ENCODE measurements at regions not wholly inside any gene's neighbourhood (a gene's known extent, or its start where the extent isn't known, plus 50 kb on each side); places are given as distances from the start of the nearest gene placed in this dataset.

- no peak overlapping the region for H3K27ac Mint-ChIP-seq
- H3K27me3 ChIP-seq (ENCODE audit: control insufficient read depth in 2 of 2, insufficient read depth in 2 of 2, low read length in 2 of 2), result no peaks in the 10 kb centered on the region
- ATAC-seq (no peak), DNase-seq (no peak)
- H3K27me3 Mint-ChIP-seq, result peaks cover 0 to 25% (median 6%) of the 10 kb centered on the region in 5 donors
- H3K36me3 ChIP-seq (ENCODE audit: control insufficient read depth in 2 of 3, insufficient read depth in 3 of 3, low read length in 3 of 3), result no peaks in the 10 kb centered on the region
- no peak overlapping the region for H3K4me3 ChIP-seq (ENCODE audit: low read length)
- H3K9me3 ChIP-seq (ENCODE audit: control insufficient read depth in 2 of 3, low read length in 3 of 3), result no peaks in the 10 kb centered on the region
- H3K4me1 Mint-ChIP-seq, result no peaks in the 10 kb centered on the region
- ChIA-PET CTCF (no interaction called here), POLR2A (no interaction called here)
- no peaks in the 10 kb centered on the region for H3K9me3 Mint-ChIP-seq
- H3K4me3 Mint-ChIP-seq, result no peak overlapping the region
- intact Hi-C loops (cut with micrococcal nuclease), result no loop called here
- no peaks in the 10 kb centered on the region for H3K36me3 Mint-ChIP-seq
- H3K27ac ChIP-seq (ENCODE audit: low read depth, low read length), result no peak overlapping the region
- no peaks in the 10 kb centered on the region for H3K4me1 ChIP-seq (ENCODE audit: control insufficient read depth in 2 of 2, insufficient read depth in 2 of 2, low read length in 2 of 2)
Measured at GRCh38 chr13:109913936-109914510, 127.6 kb upstream of the IRS2 start.

GRCh38 chr13:109913186-109913585, 126.8 kb upstream of the IRS2 start:
- no peak overlapping the region for H3K27ac Mint-ChIP-seq
- ATAC-seq (no peak), DNase-seq (no peak)
- peaks cover 0 to 20% (median 9%) of the 10 kb centered on the region in 5 donors for H3K27me3 Mint-ChIP-seq
- CTCF ChIA-PET, result no interaction called here
- no peak overlapping the region for H3K4me3 Mint-ChIP-seq
- POLR2A ChIA-PET, result interaction anchor here (0.7 kb wide), 1 partner anchor 72 kb away, joined by 3 read pairs; no protein-coding TSS in a partner anchor
- H3K9me3 Mint-ChIP-seq, result peaks cover 0 to under 1% (median 0%) of the 10 kb centered on the region in 11 donors
- Histone ChIP-seq H3K36me3 (ENCODE audit: control insufficient read depth in 2 of 3, insufficient read depth in 3 of 3, low read length in 3 of 3) (no peaks in the 10 kb centered on the region), H3K4me3 (ENCODE audit: low read length) (no peak overlapping the region), H3K27me3 (ENCODE audit: control insufficient read depth in 2 of 2, insufficient read depth in 2 of 2, low read length in 2 of 2) (no peaks in the 10 kb centered on the region), H3K27ac (ENCODE audit: low read depth, low read length) (no peak overlapping the region), H3K9me3 (ENCODE audit: control insufficient read depth in 2 of 3, low read length in 3 of 3) (no peaks in the 10 kb centered on the region), H3K4me1 (ENCODE audit: control insufficient read depth in 2 of 2, insufficient read depth in 2 of 2, low read length in 2 of 2) (no peaks in the 10 kb centered on the region)
- no peaks in the 10 kb centered on the region for H3K4me1 Mint-ChIP-seq
- intact Hi-C loops (cut with micrococcal nuclease), result no loop called here
- no peaks in the 10 kb centered on the region for H3K36me3 Mint-ChIP-seq

- Histone ChIP-seq H3K27ac (ENCODE audit: low read depth, low read length) (no peak overlapping the region), H3K9me3 (ENCODE audit: control insufficient read depth in 2 of 3, low read length in 3 of 3) (no peaks in the 10 kb centered on the region), H3K27me3 (ENCODE audit: control insufficient read depth in 2 of 2, insufficient read depth in 2 of 2, low read length in 2 of 2) (no peaks in the 10 kb centered on the region), H3K36me3 (ENCODE audit: control insufficient read depth in 2 of 3, insufficient read depth in 3 of 3, low read length in 3 of 3) (no peaks in the 10 kb centered on the region), H3K4me3 (ENCODE audit: low read length) (no peak overlapping the region), H3K4me1 (ENCODE audit: control insufficient read depth in 2 of 2, insufficient read depth in 2 of 2, low read length in 2 of 2) (no peaks in the 10 kb centered on the region)
- POLR2A ChIA-PET, result no interaction called here
- intact Hi-C loops (cut with micrococcal nuclease), result no loop called here
- H3K9me3 Mint-ChIP-seq, result peaks cover 0 to 4% (median 0%) of the 10 kb centered on the region in 11 donors
- H3K27me3 Mint-ChIP-seq, result peaks cover 0 to 20% (median 12%) of the 10 kb centered on the region in 5 donors
- CTCF ChIA-PET, result no interaction called here
- no peak overlapping the region for H3K27ac Mint-ChIP-seq
- ATAC-seq, result no peak
- no peak overlapping the region for H3K4me3 Mint-ChIP-seq
- H3K36me3 Mint-ChIP-seq, result no peaks in the 10 kb centered on the region
- no peak for DNase-seq
- H3K4me1 Mint-ChIP-seq, result no peaks in the 10 kb centered on the region
Measured at GRCh38 chr13:109910194-109910593, 123.8 kb upstream of the IRS2 start.

- ATAC-seq, result no peak
- H3K9me3 Mint-ChIP-seq, result peaks cover 0 to 4% (median 0%) of the 10 kb centered on the region in 11 donors
- Histone ChIP-seq H3K27ac (ENCODE audit: low read depth, low read length) (no peak overlapping the region), H3K4me1 (ENCODE audit: control insufficient read depth in 2 of 2, insufficient read depth in 2 of 2, low read length in 2 of 2) (no peaks in the 10 kb centered on the region), H3K36me3 (ENCODE audit: control insufficient read depth in 2 of 3, insufficient read depth in 3 of 3, low read length in 3 of 3) (no peaks in the 10 kb centered on the region), H3K9me3 (ENCODE audit: control insufficient read depth in 2 of 3, low read length in 3 of 3) (no peaks in the 10 kb centered on the region), H3K4me3 (ENCODE audit: low read length) (no peak overlapping the region), H3K27me3 (ENCODE audit: control insufficient read depth in 2 of 2, insufficient read depth in 2 of 2, low read length in 2 of 2) (no peaks in the 10 kb centered on the region)
- ChIA-PET POLR2A (no interaction called here), CTCF (no interaction called here)
- H3K4me3 Mint-ChIP-seq, result no peak overlapping the region
- intact Hi-C loops (cut with micrococcal nuclease), result no loop called here
- no peak for DNase-seq
- peaks cover 0 to 12% (median 11%) of the 10 kb centered on the region in 5 donors for H3K27me3 Mint-ChIP-seq
- H3K27ac Mint-ChIP-seq, result no peak overlapping the region
- H3K36me3 Mint-ChIP-seq, result no peaks in the 10 kb centered on the region
- no peaks in the 10 kb centered on the region for H3K4me1 Mint-ChIP-seq
Measured at GRCh38 chr13:109906976-109907375, 120.6 kb upstream of the IRS2 start.

GRCh38 chr13:109904218-109904617, 117.8 kb upstream of the IRS2 start:
- Histone ChIP-seq H3K4me3 (ENCODE audit: low read length) (no peak overlapping the region), H3K27me3 (ENCODE audit: control insufficient read depth in 2 of 2, insufficient read depth in 2 of 2, low read length in 2 of 2) (no peaks in the 10 kb centered on the region), H3K36me3 (ENCODE audit: control insufficient read depth in 2 of 3, insufficient read depth in 3 of 3, low read length in 3 of 3) (no peaks in the 10 kb centered on the region), H3K27ac (ENCODE audit: low read depth, low read length) (no peak overlapping the region), H3K4me1 (ENCODE audit: control insufficient read depth in 2 of 2, insufficient read depth in 2 of 2, low read length in 2 of 2) (no peaks in the 10 kb centered on the region), H3K9me3 (ENCODE audit: control insufficient read depth in 2 of 3, low read length in 3 of 3) (no peaks in the 10 kb centered on the region)
- DNase-seq (no peak), ATAC-seq (no peak)
- Mint-ChIP-seq H3K4me1 (no peaks in the 10 kb centered on the region), H3K27me3 (peaks cover 2 to 27% (median 7%) of the 10 kb centered on the region in 5 donors), H3K9me3 (peaks cover 0 to 4% (median 1%) of the 10 kb centered on the region in 11 donors), H3K4me3 (no peak overlapping the region), H3K36me3 (no peaks in the 10 kb centered on the region), H3K27ac (no peak overlapping the region)
- ChIA-PET POLR2A (no interaction called here), CTCF (no interaction called here)
- intact Hi-C loops (cut with micrococcal nuclease), result no loop called here

GRCh38 chr13:109900741-109901140, 114.4 kb upstream of the IRS2 start:
- no peaks in the 10 kb centered on the region for H3K4me1 ChIP-seq (ENCODE audit: control insufficient read depth in 2 of 2, insufficient read depth in 2 of 2, low read length in 2 of 2)
- Mint-ChIP-seq H3K4me1 (no peaks in the 10 kb centered on the region), H3K9me3 (peaks cover 0 to 1% (median 0%) of the 10 kb centered on the region in 11 donors), H3K27me3 (peaks cover 2 to 37% (median 17%) of the 10 kb centered on the region in 5 donors), H3K27ac (no peak overlapping the region), H3K36me3 (no peaks in the 10 kb centered on the region), H3K4me3 (no peak overlapping the region)
- no peak overlapping the region for H3K27ac ChIP-seq (ENCODE audit: low read depth, low read length)
- no peaks in the 10 kb centered on the region for H3K9me3 ChIP-seq (ENCODE audit: control insufficient read depth in 2 of 3, low read length in 3 of 3)
- ChIA-PET CTCF (no interaction called here), POLR2A (no interaction called here)
- no peak for DNase-seq
- intact Hi-C loops (cut with micrococcal nuclease), result no loop called here
- ATAC-seq, result no peak
- H3K27me3 ChIP-seq (ENCODE audit: control insufficient read depth in 2 of 2, insufficient read depth in 2 of 2, low read length in 2 of 2), result no peaks in the 10 kb centered on the region
- no peak overlapping the region for H3K4me3 ChIP-seq (ENCODE audit: low read length)
- no peaks in the 10 kb centered on the region for H3K36me3 ChIP-seq (ENCODE audit: control insufficient read depth in 2 of 3, insufficient read depth in 3 of 3, low read length in 3 of 3)

GRCh38 chr13:109900320-109900719, 113.9 kb upstream of the IRS2 start:
- Histone ChIP-seq H3K27me3 (ENCODE audit: control insufficient read depth in 2 of 2, insufficient read depth in 2 of 2, low read length in 2 of 2) (no peaks in the 10 kb centered on the region), H3K4me3 (ENCODE audit: low read length) (no peak overlapping the region), H3K9me3 (ENCODE audit: control insufficient read depth in 2 of 3, low read length in 3 of 3) (no peaks in the 10 kb centered on the region), H3K27ac (ENCODE audit: low read depth, low read length) (no peak overlapping the region), H3K36me3 (ENCODE audit: control insufficient read depth in 2 of 3, insufficient read depth in 3 of 3, low read length in 3 of 3) (no peaks in the 10 kb centered on the region), H3K4me1 (ENCODE audit: control insufficient read depth in 2 of 2, insufficient read depth in 2 of 2, low read length in 2 of 2) (no peaks in the 10 kb centered on the region)
- DNase-seq, result no peak
- intact Hi-C loops (cut with micrococcal nuclease), result no loop called here
- ChIA-PET CTCF (no interaction called here), POLR2A (no interaction called here)
- Mint-ChIP-seq H3K4me3 (no peak overlapping the region), H3K27me3 (peaks cover 2 to 37% (median 17%) of the 10 kb centered on the region in 5 donors), H3K36me3 (no peaks in the 10 kb centered on the region), H3K4me1 (no peaks in the 10 kb centered on the region), H3K9me3 (peaks cover 0 to 1% (median 0%) of the 10 kb centered on the region in 11 donors), H3K27ac (no peak overlapping the region)
- no peak for ATAC-seq
